ENCODE measurements at regions not wholly inside any gene's neighbourhood (a gene's known extent, or its start where the extent isn't known, plus 50 kb on each side); places are given as distances from the start of the nearest gene placed in this dataset.

DNA sequence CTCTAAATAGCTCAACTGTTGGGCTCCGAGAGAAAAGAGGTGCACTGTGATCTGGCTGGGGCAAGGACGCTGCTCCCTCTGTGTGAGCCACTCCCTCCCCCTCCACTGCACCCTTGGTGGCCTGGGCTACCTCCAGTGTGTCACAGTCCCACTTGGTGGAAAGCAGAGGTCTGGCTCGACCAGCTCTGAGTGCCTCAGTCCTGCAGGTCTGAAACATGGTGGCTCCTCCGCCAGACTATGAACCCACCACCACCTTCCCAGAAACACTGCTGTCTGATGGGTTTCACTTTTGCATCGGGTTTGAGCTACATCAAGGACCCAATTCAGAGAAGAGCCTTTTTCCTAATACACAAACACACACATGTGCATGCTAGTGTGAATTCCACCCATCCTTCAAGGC, 500.1 kb downstream of the RPS24 start:
- Histone ChIP-seq H3K9ac (ENCODE audit: low read length) (no peak overlapping the region), H3K4me2 (ENCODE audit: low read length) (no peak overlapping the region), H3K36me3 (ENCODE audit: low read depth, low read length) (no peaks in the 10 kb centered on the region), H4K20me1 (ENCODE audit: low read length) (no peaks in the 10 kb centered on the region), H3K4me3 (ENCODE audit: low read length) (no peak overlapping the region), H3K27ac (ENCODE audit: low read length) (no peak overlapping the region), H3K79me2 (ENCODE audit: low read length) (no peaks in the 10 kb centered on the region), H3K27me3 (ENCODE audit: low read length) (peaks cover 44% of the 10 kb centered on the region), H3K9me2 (replicated peaks; ENCODE audit: low read length) (no peaks in the 10 kb centered on the region), H3K9me3 (ENCODE audit: low read length) (no peaks in the 10 kb centered on the region), H3F3A (ENCODE audit: low read length, unreplicated experiment) (no peaks in the 10 kb centered on the region), H3K4me1 (ENCODE audit: insufficient read depth, low read length) (0 out of 2 replicates have a peak, but pooled peaks cover 4% of the 10 kb centered on the region), H2AFZ (ENCODE audit: low read length) (no peak overlapping the region)
- BruUV-seq (replicated peaks), result no TSS peak
- intact Hi-C loops (cut with micrococcal nuclease), result no loop called here
- ATAC-seq, result no peak
- ChIA-PET POLR2A (ENCODE audit: unreplicated experiment) (no interaction called here), CTCF (no interaction called here)
- TF ChIP-seq EZH2phosphoT487 (IDR thresholded peaks at IDR 0.05; ENCODE audit: borderline replicate concordance, low read length) (no peak), EZH2 (IDR thresholded peaks at IDR 0.05; ENCODE audit: low read length, unreplicated experiment) (no peak)
- TF ChIP-seq, protein P1, sequence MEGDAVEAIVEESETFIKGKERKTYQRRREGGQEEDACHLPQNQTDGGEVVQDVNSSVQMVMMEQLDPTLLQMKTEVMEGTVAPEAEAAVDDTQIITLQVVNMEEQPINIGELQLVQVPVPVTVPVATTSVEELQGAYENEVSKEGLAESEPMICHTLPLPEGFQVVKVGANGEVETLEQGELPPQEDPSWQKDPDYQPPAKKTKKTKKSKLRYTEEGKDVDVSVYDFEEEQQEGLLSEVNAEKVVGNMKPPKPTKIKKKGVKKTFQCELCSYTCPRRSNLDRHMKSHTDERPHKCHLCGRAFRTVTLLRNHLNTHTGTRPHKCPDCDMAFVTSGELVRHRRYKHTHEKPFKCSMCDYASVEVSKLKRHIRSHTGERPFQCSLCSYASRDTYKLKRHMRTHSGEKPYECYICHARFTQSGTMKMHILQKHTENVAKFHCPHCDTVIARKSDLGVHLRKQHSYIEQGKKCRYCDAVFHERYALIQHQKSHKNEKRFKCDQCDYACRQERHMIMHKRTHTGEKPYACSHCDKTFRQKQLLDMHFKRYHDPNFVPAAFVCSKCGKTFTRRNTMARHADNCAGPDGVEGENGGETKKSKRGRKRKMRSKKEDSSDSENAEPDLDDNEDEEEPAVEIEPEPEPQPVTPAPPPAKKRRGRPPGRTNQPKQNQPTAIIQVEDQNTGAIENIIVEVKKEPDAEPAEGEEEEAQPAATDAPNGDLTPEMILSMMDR (conservative IDR thresholded peaks at IDR 0.05; ENCODE audit: low read depth, low read length), result no peak
- DNase-seq, result no peak

DNA sequence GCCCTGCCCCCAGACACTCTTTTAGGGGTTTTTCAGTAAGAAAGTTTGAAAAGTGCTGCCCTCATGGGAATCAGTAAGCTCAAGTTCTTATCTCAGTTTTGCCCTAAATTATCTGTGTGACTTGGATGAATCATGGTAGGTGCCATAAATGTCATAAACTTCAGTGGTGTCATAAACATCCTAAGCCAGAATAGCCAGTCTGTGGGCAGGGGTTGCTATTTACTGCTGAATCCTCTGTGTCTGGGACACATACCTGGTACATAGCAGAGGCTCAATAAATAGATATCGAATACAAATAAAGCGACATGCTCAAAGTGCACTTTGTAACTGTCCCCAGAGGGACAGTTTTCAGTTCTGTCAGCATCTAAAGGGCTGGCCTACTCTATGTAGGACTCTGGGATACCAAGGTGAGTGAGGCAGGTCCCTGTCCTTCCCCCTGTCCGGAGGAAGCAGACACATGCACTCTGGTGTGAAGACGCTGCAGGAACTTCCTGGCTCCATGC, 502.1 kb downstream of the RPS24 start:
- Histone ChIP-seq H3F3A (ENCODE audit: low read length, unreplicated experiment) (no peaks in the 10 kb centered on the region), H2AFZ (ENCODE audit: low read length) (no peak overlapping the region), H3K9me3 (ENCODE audit: low read length) (no peaks in the 10 kb centered on the region), H4K20me1 (ENCODE audit: low read length) (no peaks in the 10 kb centered on the region), H3K4me3 (ENCODE audit: low read length) (no peak overlapping the region), H3K9me2 (replicated peaks; ENCODE audit: low read length) (no peaks in the 10 kb centered on the region), H3K36me3 (ENCODE audit: low read depth, low read length) (no peaks in the 10 kb centered on the region), H3K9ac (ENCODE audit: low read length) (no peak overlapping the region), H3K27me3 (ENCODE audit: low read length) (peaks cover 44% of the 10 kb centered on the region), H3K4me1 (ENCODE audit: insufficient read depth, low read length) (no peaks in the 10 kb centered on the region), H3K27ac (ENCODE audit: low read length) (no peak overlapping the region), H3K4me2 (ENCODE audit: low read length) (no peak overlapping the region), H3K79me2 (ENCODE audit: low read length) (no peaks in the 10 kb centered on the region)
- CTCF ChIA-PET, result no interaction called here
- TF ChIP-seq EZH2phosphoT487 (IDR thresholded peaks at IDR 0.05; ENCODE audit: borderline replicate concordance, low read length) (no peak), EZH2 (IDR thresholded peaks at IDR 0.05; ENCODE audit: low read length, unreplicated experiment) (no peak)
- TF ChIP-seq, protein P1 (conservative IDR thresholded peaks at IDR 0.05; ENCODE audit: low read depth, low read length), result no peak
- no peak for DNase-seq
- intact Hi-C loops (cut with micrococcal nuclease), result no loop called here
- no peak for ATAC-seq
- BruUV-seq (replicated peaks), result no TSS peak
- POLR2A ChIA-PET (ENCODE audit: unreplicated experiment), result interaction anchor here (0.5 kb wide), 1 partner anchor 535 kb away, joined by 3 read pairs; no protein-coding TSS in a partner anchor

DNA sequence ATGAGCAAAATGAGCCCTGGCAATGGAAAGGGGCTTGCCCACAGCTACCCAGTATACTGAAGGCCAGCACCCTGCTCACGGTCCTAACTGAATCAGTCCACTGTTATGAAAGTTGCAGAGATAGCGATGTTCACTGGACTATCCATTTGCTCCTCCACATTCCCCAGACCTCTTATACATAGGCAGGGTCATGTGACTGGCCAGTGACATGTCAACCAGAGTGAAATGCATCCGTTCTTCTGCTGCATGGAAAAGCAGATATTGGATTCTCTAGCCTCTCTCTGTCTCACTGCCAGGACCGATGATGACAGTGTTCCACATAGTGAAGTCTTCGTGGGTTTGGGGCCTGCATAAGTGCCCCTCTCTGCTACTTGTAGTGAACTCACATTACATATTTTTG, 503.4 kb downstream of the RPS24 start:
- Histone ChIP-seq H3K9me3 (ENCODE audit: low read length) (no peaks in the 10 kb centered on the region), H3K36me3 (ENCODE audit: low read depth, low read length) (no peaks in the 10 kb centered on the region), H2AFZ (ENCODE audit: low read length) (no peak overlapping the region), H3K4me2 (ENCODE audit: low read length) (no peak overlapping the region), H4K20me1 (ENCODE audit: low read length) (no peaks in the 10 kb centered on the region), H3K9ac (ENCODE audit: low read length) (no peak overlapping the region), H3K4me3 (ENCODE audit: low read length) (no peak overlapping the region), H3K27ac (ENCODE audit: low read length) (no peak overlapping the region), H3F3A (ENCODE audit: low read length, unreplicated experiment) (no peaks in the 10 kb centered on the region), H3K9me2 (replicated peaks; ENCODE audit: low read length) (no peaks in the 10 kb centered on the region), H3K79me2 (ENCODE audit: low read length) (no peaks in the 10 kb centered on the region), H3K27me3 (ENCODE audit: low read length) (peaks cover 37% of the 10 kb centered on the region), H3K4me1 (ENCODE audit: insufficient read depth, low read length) (no peaks in the 10 kb centered on the region)
- ChIA-PET POLR2A (ENCODE audit: unreplicated experiment) (no interaction called here), CTCF (no interaction called here)
- ATAC-seq (no peak), DNase-seq (no peak)
- TF ChIP-seq EZH2 (IDR thresholded peaks at IDR 0.05; ENCODE audit: low read length, unreplicated experiment), result no peak
- TF ChIP-seq, protein P1 (conservative IDR thresholded peaks at IDR 0.05; ENCODE audit: low read depth, low read length), result no peak
- TF ChIP-seq EZH2phosphoT487 (IDR thresholded peaks at IDR 0.05; ENCODE audit: borderline replicate concordance, low read length), result no peak
- intact Hi-C loops (cut with micrococcal nuclease), result no loop called here
- no TSS peak for BruUV-seq (replicated peaks)

All from PC-3 (cell line).